ENCODE measurements at regions not wholly inside any gene's neighbourhood (a gene's known extent, or its start where the extent isn't known, plus 50 kb on each side); places are given as distances from the start of the nearest gene placed in this dataset.

DNA sequence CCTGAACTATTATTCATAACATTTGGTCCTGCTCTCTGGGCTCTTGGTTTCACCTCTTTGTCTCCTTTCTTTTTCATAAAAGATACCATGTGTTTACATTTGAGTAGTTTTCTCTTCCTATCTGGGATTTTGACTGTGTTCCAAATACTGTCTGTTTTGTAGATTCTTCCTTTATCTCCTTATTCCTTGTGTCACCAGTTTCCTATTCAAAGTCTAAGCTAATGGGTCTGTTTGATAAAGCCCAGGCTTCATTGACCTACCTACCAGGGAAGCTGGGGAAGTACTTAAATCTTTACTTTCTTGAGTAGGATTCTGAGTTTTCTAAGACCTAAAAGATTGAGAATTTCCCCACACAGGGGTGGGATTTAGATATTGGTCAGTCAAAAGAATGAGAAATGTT is 409.5 kb downstream of the RAPGEF2 start:
- H3K4me2 ChIP-seq (ENCODE audit: extremely low read depth, insufficient read depth, low read length), result no peak overlapping the region
- H3K9me3 ChIP-seq (ENCODE audit: control insufficient read depth, insufficient read depth, low read depth, low read length), result no peaks in the 10 kb centered on the region
- H3K4me1 ChIP-seq (ENCODE audit: control insufficient read depth, extremely low read depth, insufficient read depth, low read length), result no peaks in the 10 kb centered on the region
- H3K36me3 ChIP-seq (ENCODE audit: control insufficient read depth, insufficient read depth, low read length), result no peaks in the 10 kb centered on the region
- no peaks in the 10 kb centered on the region for H3K79me2 ChIP-seq (ENCODE audit: control insufficient read depth, insufficient read depth, low read length)
- no peak overlapping the region for H3K9ac ChIP-seq (ENCODE audit: insufficient read depth, low read length)
- TF ChIP-seq EZH2 (IDR thresholded peaks at IDR 0.05; ENCODE audit: low read length, missing control alignments), result no peak
- H3K4me3 ChIP-seq (replicated peaks in 1 of 4; ENCODE audit: control extremely low read depth in 1 of 4, insufficient read depth in 1 of 4, low read depth in 3 of 4, low read length in 4 of 4), result no peak overlapping the region
- H2AFZ ChIP-seq (ENCODE audit: low read length), result no peak overlapping the region
- H3K27me3 ChIP-seq (ENCODE audit: control insufficient read depth, insufficient read depth, low read length), result no peaks in the 10 kb centered on the region
- H4K20me1 ChIP-seq (ENCODE audit: control insufficient read depth, extremely low read depth, insufficient read depth, low read length), result no peaks in the 10 kb centered on the region
- no peak for DNase-seq (ENCODE audit: low read depth in 2 of 2)
- no peak overlapping the region for H3K27ac ChIP-seq (ENCODE audit: insufficient read depth, low read length)

DNA sequence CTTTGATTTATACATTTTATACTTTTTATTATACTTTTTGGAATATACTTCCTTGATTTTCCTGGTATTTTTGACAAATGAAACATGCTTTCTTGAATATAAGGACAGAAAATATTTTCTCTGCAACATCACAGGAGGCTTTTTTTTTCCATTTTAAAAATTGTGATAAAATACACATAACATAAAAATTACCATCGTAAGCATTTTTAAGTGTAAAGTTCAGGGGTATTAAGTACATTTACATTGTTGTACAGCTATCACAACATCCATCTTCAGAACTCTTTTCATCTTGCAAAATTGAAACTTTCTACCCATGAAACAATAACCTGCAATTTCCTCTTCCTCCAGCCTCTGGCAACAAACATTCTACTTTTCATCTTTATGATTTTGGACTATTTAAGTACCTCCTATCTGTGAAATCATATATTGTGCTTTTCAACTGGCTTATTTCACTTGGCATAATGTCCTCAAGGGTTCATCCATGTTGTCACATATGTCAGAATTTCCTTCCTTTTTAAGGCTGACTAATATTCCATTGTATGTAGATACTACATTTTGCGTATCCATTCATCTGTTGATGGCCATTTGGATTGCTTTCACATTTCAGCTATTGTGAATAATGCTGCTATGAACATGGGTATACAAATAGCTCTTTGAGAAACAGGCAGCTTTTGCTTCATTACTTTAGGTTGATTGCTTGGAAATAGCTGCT is 412.6 kb downstream of the RAPGEF2 start:
- H3K4me1 ChIP-seq (ENCODE audit: control insufficient read depth, extremely low read depth, insufficient read depth, low read length), result no peaks in the 10 kb centered on the region
- H3K4me3 ChIP-seq (replicated peaks in 1 of 4; ENCODE audit: control extremely low read depth in 1 of 4, insufficient read depth in 1 of 4, low read depth in 3 of 4, low read length in 4 of 4), result no peak overlapping the region
- TF ChIP-seq EZH2 (IDR thresholded peaks at IDR 0.05; ENCODE audit: low read length, missing control alignments), result no peak
- TF ChIP-seq, protein P1, sequence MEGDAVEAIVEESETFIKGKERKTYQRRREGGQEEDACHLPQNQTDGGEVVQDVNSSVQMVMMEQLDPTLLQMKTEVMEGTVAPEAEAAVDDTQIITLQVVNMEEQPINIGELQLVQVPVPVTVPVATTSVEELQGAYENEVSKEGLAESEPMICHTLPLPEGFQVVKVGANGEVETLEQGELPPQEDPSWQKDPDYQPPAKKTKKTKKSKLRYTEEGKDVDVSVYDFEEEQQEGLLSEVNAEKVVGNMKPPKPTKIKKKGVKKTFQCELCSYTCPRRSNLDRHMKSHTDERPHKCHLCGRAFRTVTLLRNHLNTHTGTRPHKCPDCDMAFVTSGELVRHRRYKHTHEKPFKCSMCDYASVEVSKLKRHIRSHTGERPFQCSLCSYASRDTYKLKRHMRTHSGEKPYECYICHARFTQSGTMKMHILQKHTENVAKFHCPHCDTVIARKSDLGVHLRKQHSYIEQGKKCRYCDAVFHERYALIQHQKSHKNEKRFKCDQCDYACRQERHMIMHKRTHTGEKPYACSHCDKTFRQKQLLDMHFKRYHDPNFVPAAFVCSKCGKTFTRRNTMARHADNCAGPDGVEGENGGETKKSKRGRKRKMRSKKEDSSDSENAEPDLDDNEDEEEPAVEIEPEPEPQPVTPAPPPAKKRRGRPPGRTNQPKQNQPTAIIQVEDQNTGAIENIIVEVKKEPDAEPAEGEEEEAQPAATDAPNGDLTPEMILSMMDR (conservative IDR thresholded peaks at IDR 0.05 in 1 of 2, IDR thresholded peaks at IDR 0.05 in 1 of 2; ENCODE audit: low read depth in 1 of 2, low read length in 2 of 2), result no peak
- no peaks in the 10 kb centered on the region for H3K36me3 ChIP-seq (ENCODE audit: control insufficient read depth, insufficient read depth, low read length)
- H4K20me1 ChIP-seq (ENCODE audit: control insufficient read depth, extremely low read depth, insufficient read depth, low read length), result no peaks in the 10 kb centered on the region
- H3K27me3 ChIP-seq (ENCODE audit: control insufficient read depth, insufficient read depth, low read length), result no peaks in the 10 kb centered on the region
- H2AFZ ChIP-seq (ENCODE audit: low read length), result no peak overlapping the region
- no peak for DNase-seq (ENCODE audit: low read depth in 2 of 2)
- H3K4me2 ChIP-seq (ENCODE audit: extremely low read depth, insufficient read depth, low read length), result no peak overlapping the region
- no peaks in the 10 kb centered on the region for H3K79me2 ChIP-seq (ENCODE audit: control insufficient read depth, insufficient read depth, low read length)
- no peak overlapping the region for H3K9ac ChIP-seq (ENCODE audit: insufficient read depth, low read length)
- no peaks in the 10 kb centered on the region for H3K9me3 ChIP-seq (ENCODE audit: control insufficient read depth, insufficient read depth, low read depth, low read length)
- H3K27ac ChIP-seq (ENCODE audit: insufficient read depth, low read length), result no peak overlapping the region

DNA sequence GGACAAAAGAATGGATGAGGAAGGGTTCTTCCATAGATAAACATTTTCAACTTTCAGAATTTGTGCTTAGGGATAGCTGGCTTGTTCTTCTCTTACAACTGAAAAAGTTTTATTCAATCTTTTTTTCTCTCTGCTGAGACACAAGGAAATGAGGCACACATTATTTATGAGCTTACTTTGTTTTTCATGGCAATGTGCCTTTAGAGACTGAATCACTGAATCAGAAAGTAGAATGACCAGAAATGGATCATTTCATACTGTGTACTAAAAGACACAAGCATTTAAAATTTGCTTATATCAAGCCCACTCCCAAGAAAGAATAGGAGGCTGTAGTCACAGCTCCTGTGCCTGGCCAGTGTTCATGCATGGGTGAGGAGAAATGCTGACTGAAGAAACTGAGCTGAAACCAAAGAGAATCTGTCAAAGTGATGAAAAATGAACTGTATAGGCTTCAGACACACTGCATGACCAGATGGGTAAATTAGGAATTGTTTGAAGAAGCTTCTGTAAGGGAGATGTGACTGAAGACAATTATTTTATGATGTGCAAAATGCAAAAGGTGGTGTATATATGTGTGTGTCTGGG is 413.8 kb downstream of the RAPGEF2 start:
- no peaks in the 10 kb centered on the region for H4K20me1 ChIP-seq (ENCODE audit: control insufficient read depth, extremely low read depth, insufficient read depth, low read length)
- peak; percentile 42 to 79 for DNase-seq (ENCODE audit: low read depth in 2 of 2)
- H2AFZ ChIP-seq (ENCODE audit: low read length), result no peak overlapping the region
- H3K4me1 ChIP-seq (ENCODE audit: control insufficient read depth, extremely low read depth, insufficient read depth, low read length), result no peaks in the 10 kb centered on the region
- no peak overlapping the region for H3K4me2 ChIP-seq (ENCODE audit: extremely low read depth, insufficient read depth, low read length)
- TF ChIP-seq, protein P1 (conservative IDR thresholded peaks at IDR 0.05 in 1 of 2, IDR thresholded peaks at IDR 0.05 in 1 of 2; ENCODE audit: low read depth in 1 of 2, low read length in 2 of 2), result no peak
- no peak for TF ChIP-seq EZH2 (IDR thresholded peaks at IDR 0.05; ENCODE audit: low read length, missing control alignments)
- H3K79me2 ChIP-seq (ENCODE audit: control insufficient read depth, insufficient read depth, low read length), result no peaks in the 10 kb centered on the region
- no peak overlapping the region for H3K4me3 ChIP-seq (replicated peaks in 1 of 4; ENCODE audit: control extremely low read depth in 1 of 4, insufficient read depth in 1 of 4, low read depth in 3 of 4, low read length in 4 of 4)
- H3K27me3 ChIP-seq (ENCODE audit: control insufficient read depth, insufficient read depth, low read length), result no peaks in the 10 kb centered on the region
- no peak overlapping the region for H3K9ac ChIP-seq (ENCODE audit: insufficient read depth, low read length)
- no peaks in the 10 kb centered on the region for H3K36me3 ChIP-seq (ENCODE audit: control insufficient read depth, insufficient read depth, low read length)
- no peak overlapping the region for H3K27ac ChIP-seq (ENCODE audit: insufficient read depth, low read length)
- no peaks in the 10 kb centered on the region for H3K9me3 ChIP-seq (ENCODE audit: control insufficient read depth, insufficient read depth, low read depth, low read length)

Measured in fibroblast of lung (primary cell).